D721Med (cell line): ENCODE measurements at regions not wholly inside any gene's neighbourhood (a gene's known extent, or its start where the extent isn't known, plus 50 kb on each side); places are given as distances from the start of the nearest gene placed in this dataset.

Experiments used
- DNase-seq: peaks from one replicate; pipeline ENCODE4 v3.0.0; 2011; ENCODE audit warnings: low spot score; ENCODE audit not compliant: insufficient read length
- FAIRE-seq: peaks from 2 replicates; lab custom pipeline; 2011; peaks lifted over from hg19 to GRCh38; lab: Jason Lieb, UNC
- CTCF ChIP-seq: IDR thresholded peaks from 2 replicates; pipeline ENCODE4 v1.5.1; 2012; ENCODE audit warnings: mild to moderate bottlenecking, control low read depth; ENCODE audit not compliant: insufficient read depth; ENCODE audit errors: missing control alignments

GRCh38 chr11:70756756-70757155 lies 358.4 kb downstream of the CTTN start:
- FAIRE-seq (no peak), DNase-seq (no peak)
- no peak for TF ChIP-seq CTCF

GRCh38 chr11:70757241-70757640 lies 358.9 kb downstream of the CTTN start:
- no peak for FAIRE-seq
- no peak for DNase-seq
- no peak for TF ChIP-seq CTCF

GRCh38 chr11:70758206-70758605 lies 359.9 kb downstream of the CTTN start:
- FAIRE-seq (no peak), DNase-seq (no peak)
- no peak for TF ChIP-seq CTCF

- DNase-seq: no peak
- TF ChIP-seq CTCF: no peak
- FAIRE-seq: no peak
Measured at GRCh38 chr11:70759846-70760245, 361.5 kb downstream of the CTTN start.

GRCh38 chr11:70760416-70761020 lies 362.2 kb downstream of the CTTN start:
- FAIRE-seq: no peak
- no peak for DNase-seq
- no peak for TF ChIP-seq CTCF

GRCh38 chr11:70761094-70761907 lies 363.0 kb downstream of the CTTN start:
- no peak for DNase-seq

More at GRCh38 chr11:70761094-70761907, 363.0 kb downstream of the CTTN start:
- TF ChIP-seq CTCF: no peak
- no peak for FAIRE-seq
